Activated CD8-positive, alpha-beta memory T cell treated with anti-CD3 and anti-CD28 coated beads for 24 hours (primary cell): ENCODE measurements at regions not wholly inside any gene's neighbourhood (a gene's known extent, or its start where the extent isn't known, plus 50 kb on each side); places are given as distances from the start of the nearest gene placed in this dataset.

Source experiments
- DNase-seq: peaks from one replicate; pipeline ENCODE4 v3.0.0-alpha.2; 2020

- no peak for DNase-seq
Observed at GRCh38 chr20:4069751-4070150, 54.4 kb upstream of the RNF24 start.

- DNase-seq = no peak
Observed at GRCh38 chr20:4068708-4069107, 53.4 kb upstream of the RNF24 start.

- no peak for DNase-seq
Observed at GRCh38 chr20:4067600-4068261, 52.4 kb upstream of the RNF24 start.

GRCh38 chr20:4066551-4066950 is 51.2 kb upstream of the RNF24 start:
- no peak for DNase-seq

- DNase-seq = no peak
Observed at GRCh38 chr20:4065391-4065844, 50.1 kb upstream of the RNF24 start.
